ENCODE measurements at regions not wholly inside any gene's neighbourhood (a gene's known extent, or its start where the extent isn't known, plus 50 kb on each side); places are given as distances from the start of the nearest gene placed in this dataset.
A peak's percentile ranks its signal among the peaks of the same experiment; 100 is the strongest.

- H3K27me3 ChIP-seq (ENCODE audit: insufficient read depth, poor library complexity, severe bottlenecking), result no peaks in the 10 kb centered on the region
- no peak overlapping the region for H3K4me3 ChIP-seq (ENCODE audit: severe bottlenecking)
- H3K9me3 ChIP-seq (ENCODE audit: severe bottlenecking), result no peaks in the 10 kb centered on the region
- H3K4me1 ChIP-seq (ENCODE audit: insufficient read depth, poor library complexity, severe bottlenecking), result no peaks in the 10 kb centered on the region
- H3K36me3 ChIP-seq (ENCODE audit: low read depth), result no peaks in the 10 kb centered on the region
- ATAC-seq (ENCODE audit: low read depth) (no peak), DNase-seq (ENCODE audit: low spot score) (no peak)
- no peak for TF ChIP-seq CTCF (IDR thresholded peaks at IDR 0.05; ENCODE audit: poor library complexity, severe bottlenecking)
- H3K27ac ChIP-seq (ENCODE audit: poor library complexity, severe bottlenecking), result no peak overlapping the region
Observed at GRCh38 chr12:42669553-42669952, 80.0 kb upstream of the PRICKLE1 start.

- no peak overlapping the region for H3K27ac ChIP-seq (ENCODE audit: poor library complexity, severe bottlenecking)
- no peaks in the 10 kb centered on the region for H3K9me3 ChIP-seq (ENCODE audit: severe bottlenecking)
- no peak for TF ChIP-seq CTCF (IDR thresholded peaks at IDR 0.05; ENCODE audit: poor library complexity, severe bottlenecking)
- H3K4me3 ChIP-seq (ENCODE audit: severe bottlenecking), result no peak overlapping the region
- DNase-seq (ENCODE audit: low spot score) (peak; percentile 55), ATAC-seq (ENCODE audit: low read depth) (peak; percentile 61; the same call in 1 of the 3 replicates)
- H3K27me3 ChIP-seq (ENCODE audit: insufficient read depth, poor library complexity, severe bottlenecking), result no peaks in the 10 kb centered on the region
- no peaks in the 10 kb centered on the region for H3K36me3 ChIP-seq (ENCODE audit: low read depth)
- no peaks in the 10 kb centered on the region for H3K4me1 ChIP-seq (ENCODE audit: insufficient read depth, poor library complexity, severe bottlenecking)
Observed at GRCh38 chr12:42666671-42667243, 77.2 kb upstream of the PRICKLE1 start.

GRCh38 chr12:42663621-42664020, 74.1 kb upstream of the PRICKLE1 start:
- Histone ChIP-seq H3K4me3 (ENCODE audit: severe bottlenecking) (no peak overlapping the region), H3K36me3 (ENCODE audit: low read depth) (no peaks in the 10 kb centered on the region), H3K4me1 (ENCODE audit: insufficient read depth, poor library complexity, severe bottlenecking) (no peaks in the 10 kb centered on the region), H3K27ac (ENCODE audit: poor library complexity, severe bottlenecking) (no peak overlapping the region), H3K9me3 (ENCODE audit: severe bottlenecking) (no peaks in the 10 kb centered on the region), H3K27me3 (ENCODE audit: insufficient read depth, poor library complexity, severe bottlenecking) (no peaks in the 10 kb centered on the region)
- TF ChIP-seq CTCF (IDR thresholded peaks at IDR 0.05; ENCODE audit: poor library complexity, severe bottlenecking), result no peak
- DNase-seq (ENCODE audit: low spot score) (no peak), ATAC-seq (ENCODE audit: low read depth) (no peak)

- DNase-seq (ENCODE audit: low spot score) (no peak), ATAC-seq (ENCODE audit: low read depth) (no peak)
- Histone ChIP-seq H3K36me3 (ENCODE audit: low read depth) (no peaks in the 10 kb centered on the region), H3K27ac (ENCODE audit: poor library complexity, severe bottlenecking) (no peak overlapping the region), H3K4me3 (ENCODE audit: severe bottlenecking) (no peak overlapping the region), H3K9me3 (ENCODE audit: severe bottlenecking) (no peaks in the 10 kb centered on the region), H3K4me1 (ENCODE audit: insufficient read depth, poor library complexity, severe bottlenecking) (no peaks in the 10 kb centered on the region), H3K27me3 (ENCODE audit: insufficient read depth, poor library complexity, severe bottlenecking) (no peaks in the 10 kb centered on the region)
- TF ChIP-seq CTCF (IDR thresholded peaks at IDR 0.05; ENCODE audit: poor library complexity, severe bottlenecking), result no peak
Observed at GRCh38 chr12:42660968-42661937, 71.7 kb upstream of the PRICKLE1 start.
